ENCODE measurements at regions not wholly inside any gene's neighbourhood (a gene's known extent, or its start where the extent isn't known, plus 50 kb on each side); places are given as distances from the start of the nearest gene placed in this dataset.
"Not testable (repeated sequence)": the region's sequence is repeated elsewhere in the genome, so short reads cannot be mapped to it uniquely, and the experiment has no call there.

DNA sequence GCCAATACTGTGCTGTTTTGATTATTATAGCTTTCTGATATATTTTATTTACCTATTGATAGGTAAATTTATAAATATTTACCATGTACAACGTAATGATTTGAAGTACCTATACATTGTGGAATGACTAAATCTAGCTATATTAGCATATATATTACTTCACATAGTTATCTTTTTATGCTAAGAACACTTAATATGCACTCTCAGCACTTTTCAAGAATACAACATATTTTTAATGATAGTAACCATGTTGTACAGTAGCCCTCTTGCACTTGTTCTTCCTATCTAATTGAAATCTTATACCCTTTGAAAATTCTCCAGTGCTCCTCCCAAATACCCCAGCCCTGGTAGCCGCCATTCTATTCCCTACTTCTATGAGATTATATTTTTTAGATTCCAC is 604.0 kb upstream of the KIF2B start:
- FAIRE-seq, result no peak
- 0% methylated on average over 2 of the region's 2 CpGs for WGBS (ENCODE audit: missing lambda C conversion rate)

DNA sequence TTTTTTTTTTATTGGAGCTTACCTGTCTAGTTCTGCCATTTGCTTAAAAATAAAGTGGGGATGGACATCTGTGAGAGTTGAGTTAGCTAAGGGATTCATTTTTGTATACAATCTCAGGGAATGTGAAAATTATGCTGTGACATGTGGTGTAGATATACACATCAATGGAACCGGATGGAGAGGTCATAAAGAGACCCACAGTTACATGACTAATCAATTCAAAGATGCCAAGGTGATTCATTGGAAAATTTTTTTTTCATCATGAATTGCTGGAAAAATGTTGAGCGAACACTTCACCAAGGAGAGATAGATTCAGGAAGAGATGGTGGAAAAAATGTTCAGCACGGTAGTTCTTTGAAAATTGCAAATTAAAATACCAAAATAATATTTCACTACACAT is 605.4 kb upstream of the KIF2B start:
- no peak for DNase-seq (ENCODE audit: low read depth in 1 of 2, low spot score in 1 of 2)
- Histone ChIP-seq H3K4me2 (no peak overlapping the region), H3K27ac (no peak overlapping the region), H3K4me3 (no peak overlapping the region), H3K4me1 (no peaks in the 10 kb centered on the region), H3K9me3 (peaks cover 5% of the 10 kb centered on the region; the same call in 2 of the 3 replicates)
- ATAC-seq, result no peak
- FAIRE-seq, result no peak
- ChIA-PET CTCF (no interaction called here), POLR2A (no interaction called here)
- WGBS (ENCODE audit: missing lambda C conversion rate), result 0% methylated on average over 3 of the region's 3 CpGs
- TF ChIP-seq RFX5 (IDR thresholded peaks at IDR 0.05) (no peak), TFCP2L1 (CRISPR knock-in tag; IDR thresholded peaks at IDR 0.05) (no peak)

More for the DNA sequence above, 604.0 kb upstream of the KIF2B start:
- CTCF ChIA-PET, result no interaction called here
- peaks cover 5% of the 10 kb centered on the region; the same call in 2 of the 3 replicates for H3K9me3 ChIP-seq
- ATAC-seq (no peak), DNase-seq (ENCODE audit: low read depth in 1 of 2, low spot score in 1 of 2) (no peak)
- no peak overlapping the region for H3K4me3 ChIP-seq
- H3K4me1 ChIP-seq, result no peaks in the 10 kb centered on the region
- no peak for TF ChIP-seq JUN (IDR thresholded peaks at IDR 0.05)
- TF ChIP-seq FOXS1 (CRISPR knock-in tag; IDR thresholded peaks at IDR 0.05), result no peak
- peak; percentile 86 for TF ChIP-seq MAFK (IDR thresholded peaks at IDR 0.05; ENCODE audit: partially characterized antibody)
- POLR2A ChIA-PET, result no interaction called here
- H3K27ac ChIP-seq, result no peak overlapping the region
- no peak overlapping the region for H3K4me2 ChIP-seq

DNA sequence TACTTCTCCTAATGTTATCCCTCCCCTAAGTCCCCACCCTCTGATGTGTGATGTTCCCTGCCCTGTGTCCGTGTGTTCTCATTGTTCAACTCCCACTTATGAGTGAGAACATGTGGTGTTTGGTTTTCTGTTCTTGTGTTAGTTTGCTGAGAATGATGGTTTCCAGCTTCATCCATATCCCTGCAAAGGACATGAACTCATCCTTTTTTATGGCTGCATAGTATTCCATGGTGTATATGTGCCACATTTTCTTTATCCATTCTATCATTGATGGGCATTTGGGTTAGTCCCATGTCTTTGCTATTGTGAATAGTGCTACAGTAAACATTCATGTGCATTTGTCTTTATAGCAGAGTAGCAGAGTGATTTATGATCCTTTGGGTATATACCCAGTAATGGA is 613.8 kb upstream of the KIF2B start:
- FAIRE-seq, H3K4me2 ChIP-seq, CTCF ChIA-PET: not testable (repeated sequence)

DNA sequence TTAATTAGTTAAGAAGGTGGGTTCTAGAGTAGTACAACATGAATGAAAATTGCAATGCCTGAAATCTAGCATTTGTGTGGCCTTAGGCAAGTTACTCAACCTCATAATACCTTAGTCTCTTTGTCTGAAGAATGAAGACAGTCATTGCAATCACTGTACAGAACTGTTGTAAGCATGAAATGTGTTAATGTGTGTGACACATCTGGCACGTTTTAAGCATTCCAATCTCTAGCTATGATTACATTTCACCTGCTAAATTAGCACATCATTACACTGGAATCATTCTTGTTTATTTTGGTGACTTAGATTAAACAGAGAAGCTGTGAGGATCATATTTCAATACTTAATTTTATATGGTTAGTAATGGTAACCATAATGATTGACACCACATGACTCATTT is 629.7 kb upstream of the KIF2B start:
- H3K4me3 ChIP-seq, result no peak overlapping the region
- 0% methylated on average over 1 of the region's 1 CpG for WGBS (ENCODE audit: missing lambda C conversion rate)
- H3K27ac ChIP-seq, result no peak overlapping the region
- ChIA-PET CTCF (no interaction called here), POLR2A (no interaction called here)
- no peak overlapping the region for H3K4me2 ChIP-seq
- no peaks in the 10 kb centered on the region for H3K9me3 ChIP-seq
- ATAC-seq (no peak), DNase-seq (ENCODE audit: low read depth in 1 of 2, low spot score in 1 of 2) (no peak), FAIRE-seq (no peak)
- no peak for TF ChIP-seq POLR2AphosphoS2 (conservative IDR thresholded peaks at IDR 0.05; ENCODE audit: low read length)
- TF ChIP-seq, protein P1, sequence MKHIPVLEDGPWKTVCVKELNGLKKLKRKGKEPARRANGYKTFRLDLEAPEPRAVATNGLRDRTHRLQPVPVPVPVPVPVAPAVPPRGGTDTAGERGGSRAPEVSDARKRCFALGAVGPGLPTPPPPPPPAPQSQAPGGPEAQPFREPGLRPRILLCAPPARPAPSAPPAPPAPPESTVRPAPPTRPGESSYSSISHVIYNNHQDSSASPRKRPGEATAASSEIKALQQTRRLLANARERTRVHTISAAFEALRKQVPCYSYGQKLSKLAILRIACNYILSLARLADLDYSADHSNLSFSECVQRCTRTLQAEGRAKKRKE (CRISPR knock-in tag; IDR thresholded peaks at IDR 0.05; ENCODE audit: low read depth), result no peak
- TF ChIP-seq GATA3 (IDR thresholded peaks at IDR 0.05; ENCODE audit: borderline replicate concordance), result no peak
- no peak for TF ChIP-seq RFX5 (IDR thresholded peaks at IDR 0.05)
- no peak for TF ChIP-seq MAZ (IDR thresholded peaks at IDR 0.05; ENCODE audit: borderline replicate concordance, low read depth, low read length)
- no peak for TF ChIP-seq HOXB13 (CRISPR knock-in tag; IDR thresholded peaks at IDR 0.05; ENCODE audit: low read depth)
- TF ChIP-seq, protein P2, sequence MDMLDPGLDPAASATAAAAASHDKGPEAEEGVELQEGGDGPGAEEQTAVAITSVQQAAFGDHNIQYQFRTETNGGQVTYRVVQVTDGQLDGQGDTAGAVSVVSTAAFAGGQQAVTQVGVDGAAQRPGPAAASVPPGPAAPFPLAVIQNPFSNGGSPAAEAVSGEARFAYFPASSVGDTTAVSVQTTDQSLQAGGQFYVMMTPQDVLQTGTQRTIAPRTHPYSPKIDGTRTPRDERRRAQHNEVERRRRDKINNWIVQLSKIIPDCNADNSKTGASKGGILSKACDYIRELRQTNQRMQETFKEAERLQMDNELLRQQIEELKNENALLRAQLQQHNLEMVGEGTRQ (IDR thresholded peaks at IDR 0.05), result no peak
- no peak for TF ChIP-seq EHF (CRISPR knock-in tag; IDR thresholded peaks at IDR 0.05)
- no peak for TF ChIP-seq KDM1A (IDR thresholded peaks at IDR 0.05; ENCODE audit: low read depth)
- TF ChIP-seq CHD4 (IDR thresholded peaks at IDR 0.05; ENCODE audit: borderline replicate concordance), result no peak
- TF ChIP-seq MAFK (IDR thresholded peaks at IDR 0.05; ENCODE audit: partially characterized antibody), result no peak
- no peaks in the 10 kb centered on the region for H3K4me1 ChIP-seq

More for the DNA sequence above, 613.8 kb upstream of the KIF2B start:
- DNase-seq (ENCODE audit: low read depth in 1 of 2, low spot score in 1 of 2); H3K27ac ChIP-seq; H3K4me1 ChIP-seq; POLR2A ChIA-PET; H3K4me3 ChIP-seq; H3K9me3 ChIP-seq; ATAC-seq: not testable (repeated sequence)
- 0% methylated on average over 1 of the region's 1 CpG for WGBS (ENCODE audit: missing lambda C conversion rate)

DNA sequence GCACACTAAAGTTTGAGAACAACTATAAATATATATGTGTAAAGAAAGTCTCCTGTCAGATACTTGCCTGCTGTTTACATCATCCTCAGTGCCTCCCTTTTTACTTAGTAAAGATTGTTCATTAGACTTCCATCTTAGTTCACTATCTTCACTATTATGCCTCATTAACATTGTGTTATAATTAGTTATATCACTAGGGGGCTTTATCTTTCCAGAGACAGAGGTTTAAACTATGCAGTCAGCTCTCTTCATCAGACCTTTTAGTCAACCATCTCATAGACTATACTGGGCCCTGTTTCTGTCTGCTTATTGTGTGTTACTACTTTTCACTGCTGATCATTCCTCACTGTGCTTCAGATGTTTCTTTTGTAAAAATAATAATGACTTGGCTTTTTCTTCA is 630.8 kb upstream of the KIF2B start:
- no peaks in the 10 kb centered on the region for H3K4me1 ChIP-seq
- DNase-seq (ENCODE audit: low read depth in 1 of 2, low spot score in 1 of 2) (no peak), FAIRE-seq (no peak), ATAC-seq (no peak)
- no peak overlapping the region for H3K27ac ChIP-seq
- H3K4me3 ChIP-seq, result no peak overlapping the region
- no peaks in the 10 kb centered on the region for H3K9me3 ChIP-seq
- H3K4me2 ChIP-seq, result no peak overlapping the region
- POLR2A ChIA-PET, result no interaction called here
- CTCF ChIA-PET, result no interaction called here
- no peak for TF ChIP-seq POLR2AphosphoS2 (conservative IDR thresholded peaks at IDR 0.05; ENCODE audit: low read length)
- no peak for TF ChIP-seq RNF2 (IDR thresholded peaks at IDR 0.05; ENCODE audit: borderline replicate concordance, low read depth)
- TF ChIP-seq, protein P3, sequence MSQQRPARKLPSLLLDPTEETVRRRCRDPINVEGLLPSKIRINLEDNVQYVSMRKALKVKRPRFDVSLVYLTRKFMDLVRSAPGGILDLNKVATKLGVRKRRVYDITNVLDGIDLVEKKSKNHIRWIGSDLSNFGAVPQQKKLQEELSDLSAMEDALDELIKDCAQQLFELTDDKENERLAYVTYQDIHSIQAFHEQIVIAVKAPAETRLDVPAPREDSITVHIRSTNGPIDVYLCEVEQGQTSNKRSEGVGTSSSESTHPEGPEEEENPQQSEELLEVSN (IDR thresholded peaks at IDR 0.05; ENCODE audit: borderline replicate concordance, low read depth), result no peak
- TF ChIP-seq RAD21 (conservative IDR thresholded peaks at IDR 0.05 in 1 of 2, IDR thresholded peaks at IDR 0.05 in 1 of 2), result no peak
- no peak for TF ChIP-seq JUNB (IDR thresholded peaks at IDR 0.05)
- no peak for TF ChIP-seq CHD2 (IDR thresholded peaks at IDR 0.05; ENCODE audit: low read length, partially characterized antibody)
- TF ChIP-seq BHLHE40 (IDR thresholded peaks at IDR 0.05; ENCODE audit: low read depth, low read length), result no peak
- TF ChIP-seq, protein P4, sequence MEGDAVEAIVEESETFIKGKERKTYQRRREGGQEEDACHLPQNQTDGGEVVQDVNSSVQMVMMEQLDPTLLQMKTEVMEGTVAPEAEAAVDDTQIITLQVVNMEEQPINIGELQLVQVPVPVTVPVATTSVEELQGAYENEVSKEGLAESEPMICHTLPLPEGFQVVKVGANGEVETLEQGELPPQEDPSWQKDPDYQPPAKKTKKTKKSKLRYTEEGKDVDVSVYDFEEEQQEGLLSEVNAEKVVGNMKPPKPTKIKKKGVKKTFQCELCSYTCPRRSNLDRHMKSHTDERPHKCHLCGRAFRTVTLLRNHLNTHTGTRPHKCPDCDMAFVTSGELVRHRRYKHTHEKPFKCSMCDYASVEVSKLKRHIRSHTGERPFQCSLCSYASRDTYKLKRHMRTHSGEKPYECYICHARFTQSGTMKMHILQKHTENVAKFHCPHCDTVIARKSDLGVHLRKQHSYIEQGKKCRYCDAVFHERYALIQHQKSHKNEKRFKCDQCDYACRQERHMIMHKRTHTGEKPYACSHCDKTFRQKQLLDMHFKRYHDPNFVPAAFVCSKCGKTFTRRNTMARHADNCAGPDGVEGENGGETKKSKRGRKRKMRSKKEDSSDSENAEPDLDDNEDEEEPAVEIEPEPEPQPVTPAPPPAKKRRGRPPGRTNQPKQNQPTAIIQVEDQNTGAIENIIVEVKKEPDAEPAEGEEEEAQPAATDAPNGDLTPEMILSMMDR (IDR thresholded peaks at IDR 0.05), result no peak
- no peak for TF ChIP-seq TFCP2L1 (CRISPR knock-in tag; IDR thresholded peaks at IDR 0.05)
- TF ChIP-seq SMC3 (IDR thresholded peaks at IDR 0.05), result no peak
- TF ChIP-seq, protein P5, sequence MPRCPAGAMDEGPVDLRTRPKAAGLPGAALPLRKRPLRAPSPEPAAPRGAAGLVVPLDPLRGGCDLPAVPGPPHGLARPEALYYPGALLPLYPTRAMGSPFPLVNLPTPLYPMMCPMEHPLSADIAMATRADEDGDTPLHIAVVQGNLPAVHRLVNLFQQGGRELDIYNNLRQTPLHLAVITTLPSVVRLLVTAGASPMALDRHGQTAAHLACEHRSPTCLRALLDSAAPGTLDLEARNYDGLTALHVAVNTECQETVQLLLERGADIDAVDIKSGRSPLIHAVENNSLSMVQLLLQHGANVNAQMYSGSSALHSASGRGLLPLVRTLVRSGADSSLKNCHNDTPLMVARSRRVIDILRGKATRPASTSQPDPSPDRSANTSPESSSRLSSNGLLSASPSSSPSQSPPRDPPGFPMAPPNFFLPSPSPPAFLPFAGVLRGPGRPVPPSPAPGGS (IDR thresholded peaks at IDR 0.05), result no peak
- TF ChIP-seq POLR2A (IDR thresholded peaks at IDR 0.05; ENCODE audit: low read length), result no peak
- no peak for TF ChIP-seq MYC (IDR thresholded peaks at IDR 0.05; ENCODE audit: borderline replicate concordance, low read length)

Measured in A549 (cell line).